ENCODE measurements at regions not wholly inside any gene's neighbourhood (a gene's known extent, or its start where the extent isn't known, plus 50 kb on each side); places are given as distances from the start of the nearest gene placed in this dataset.

DNA sequence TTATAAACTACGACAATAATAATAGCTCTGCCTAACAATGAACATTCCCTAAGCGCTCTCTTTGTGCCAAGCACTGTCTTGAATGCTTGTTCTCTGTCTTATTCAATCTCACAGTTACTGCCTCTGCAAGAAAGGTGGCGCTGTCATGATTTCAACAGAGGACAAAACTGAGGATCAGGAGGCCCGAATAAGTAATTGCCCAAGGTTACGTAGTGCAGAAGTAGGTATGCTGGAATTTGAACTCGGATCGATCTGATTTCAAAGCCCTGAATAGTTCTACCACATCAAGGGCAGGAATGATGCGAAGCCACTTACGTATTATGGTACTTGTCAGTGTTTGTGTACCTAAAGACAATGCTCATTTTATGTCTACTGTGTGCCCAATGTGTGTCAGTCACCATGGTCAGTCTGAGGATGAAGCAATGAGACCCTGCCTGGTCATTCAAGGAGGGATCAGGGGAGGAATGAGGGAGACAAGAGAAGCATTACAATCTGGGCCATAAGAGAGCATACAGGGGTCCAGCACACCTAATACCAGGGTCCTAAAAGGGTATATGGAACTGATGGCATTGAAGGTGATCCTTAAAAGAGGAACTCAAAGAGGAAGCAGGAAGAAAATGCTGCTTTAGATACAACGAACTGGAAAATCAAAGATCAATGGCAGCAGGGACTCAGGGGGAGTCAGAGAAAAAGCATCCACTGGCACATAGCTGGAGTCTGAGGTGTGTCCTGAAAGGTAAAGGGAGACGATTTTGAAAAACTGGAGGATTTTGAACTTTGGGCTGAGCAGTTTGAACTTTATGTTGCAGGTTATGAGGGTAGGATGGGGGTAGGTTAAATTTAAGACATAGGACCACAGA lies 389.2 kb downstream of the PLPP3 start (continued):
- TF ChIP-seq, protein P1, sequence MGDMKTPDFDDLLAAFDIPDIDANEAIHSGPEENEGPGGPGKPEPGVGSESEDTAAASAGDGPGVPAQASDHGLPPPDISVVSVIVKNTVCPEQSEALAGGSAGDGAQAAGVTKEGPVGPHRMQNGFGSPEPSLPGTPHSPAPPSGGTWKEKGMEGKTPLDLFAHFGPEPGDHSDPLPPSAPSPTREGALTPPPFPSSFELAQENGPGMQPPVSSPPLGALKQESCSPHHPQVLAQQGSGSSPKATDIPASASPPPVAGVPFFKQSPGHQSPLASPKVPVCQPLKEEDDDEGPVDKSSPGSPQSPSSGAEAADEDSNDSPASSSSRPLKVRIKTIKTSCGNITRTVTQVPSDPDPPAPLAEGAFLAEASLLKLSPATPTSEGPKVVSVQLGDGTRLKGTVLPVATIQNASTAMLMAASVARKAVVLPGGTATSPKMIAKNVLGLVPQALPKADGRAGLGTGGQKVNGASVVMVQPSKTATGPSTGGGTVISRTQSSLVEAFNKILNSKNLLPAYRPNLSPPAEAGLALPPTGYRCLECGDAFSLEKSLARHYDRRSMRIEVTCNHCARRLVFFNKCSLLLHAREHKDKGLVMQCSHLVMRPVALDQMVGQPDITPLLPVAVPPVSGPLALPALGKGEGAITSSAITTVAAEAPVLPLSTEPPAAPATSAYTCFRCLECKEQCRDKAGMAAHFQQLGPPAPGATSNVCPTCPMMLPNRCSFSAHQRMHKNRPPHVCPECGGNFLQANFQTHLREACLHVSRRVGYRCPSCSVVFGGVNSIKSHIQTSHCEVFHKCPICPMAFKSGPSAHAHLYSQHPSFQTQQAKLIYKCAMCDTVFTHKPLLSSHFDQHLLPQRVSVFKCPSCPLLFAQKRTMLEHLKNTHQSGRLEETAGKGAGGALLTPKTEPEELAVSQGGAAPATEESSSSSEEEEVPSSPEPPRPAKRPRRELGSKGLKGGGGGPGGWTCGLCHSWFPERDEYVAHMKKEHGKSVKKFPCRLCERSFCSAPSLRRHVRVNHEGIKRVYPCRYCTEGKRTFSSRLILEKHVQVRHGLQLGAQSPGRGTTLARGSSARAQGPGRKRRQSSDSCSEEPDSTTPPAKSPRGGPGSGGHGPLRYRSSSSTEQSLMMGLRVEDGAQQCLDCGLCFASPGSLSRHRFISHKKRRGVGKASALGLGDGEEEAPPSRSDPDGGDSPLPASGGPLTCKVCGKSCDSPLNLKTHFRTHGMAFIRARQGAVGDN (CRISPR knock-in tag; IDR thresholded peaks at IDR 0.05), result no peak
- TF ChIP-seq ZNF564 (CRISPR knock-in tag; IDR thresholded peaks at IDR 0.05) (no peak), MED8 (CRISPR knock-in tag; IDR thresholded peaks at IDR 0.05; ENCODE audit: insufficient replicate concordance) (peak; percentile 88), SMARCC2 (IDR thresholded peaks at IDR 0.05) (peak; percentile 81; the same call in 1 of the 2 replicates), ZBTB7A (CRISPR knock-in tag; IDR thresholded peaks at IDR 0.05) (no peak; the same call in 1 of the 2 replicates), ZBTB1 (CRISPR knock-in tag; IDR thresholded peaks at IDR 0.05; ENCODE audit: borderline replicate concordance) (no peak), SPEN (CRISPR knock-in tag; IDR thresholded peaks at IDR 0.05; ENCODE audit: low read depth) (no peak), ZNF614 (CRISPR knock-in tag; IDR thresholded peaks at IDR 0.05; ENCODE audit: borderline replicate concordance) (peak; percentile 76), RNF219 (CRISPR knock-in tag; IDR thresholded peaks at IDR 0.05) (no peak)
- TF ChIP-seq, protein P2, sequence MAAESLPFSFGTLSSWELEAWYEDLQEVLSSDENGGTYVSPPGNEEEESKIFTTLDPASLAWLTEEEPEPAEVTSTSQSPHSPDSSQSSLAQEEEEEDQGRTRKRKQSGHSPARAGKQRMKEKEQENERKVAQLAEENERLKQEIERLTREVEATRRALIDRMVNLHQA (CRISPR knock-in tag; IDR thresholded peaks at IDR 0.05), result no peak
- TF ChIP-seq, protein P3, sequence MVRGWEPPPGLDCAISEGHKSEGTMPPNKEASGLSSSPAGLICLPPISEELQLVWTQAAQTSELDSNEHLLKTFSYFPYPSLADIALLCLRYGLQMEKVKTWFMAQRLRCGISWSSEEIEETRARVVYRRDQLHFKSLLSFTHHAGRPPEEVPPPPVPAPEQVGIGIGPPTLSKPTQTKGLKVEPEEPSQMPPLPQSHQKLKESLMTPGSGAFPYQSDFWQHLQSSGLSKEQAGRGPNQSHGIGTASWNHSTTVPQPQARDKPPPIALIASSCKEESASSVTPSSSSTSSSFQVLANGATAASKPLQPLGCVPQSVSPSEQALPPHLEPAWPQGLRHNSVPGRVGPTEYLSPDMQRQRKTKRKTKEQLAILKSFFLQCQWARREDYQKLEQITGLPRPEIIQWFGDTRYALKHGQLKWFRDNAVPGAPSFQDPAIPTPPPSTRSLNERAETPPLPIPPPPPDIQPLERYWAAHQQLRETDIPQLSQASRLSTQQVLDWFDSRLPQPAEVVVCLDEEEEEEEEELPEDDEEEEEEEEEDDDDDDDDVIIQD (CRISPR knock-in tag; IDR thresholded peaks at IDR 0.05; ENCODE audit: low read depth), result no peak; the same call in 1 of the 2 replicates
- TF ChIP-seq, protein P4, sequence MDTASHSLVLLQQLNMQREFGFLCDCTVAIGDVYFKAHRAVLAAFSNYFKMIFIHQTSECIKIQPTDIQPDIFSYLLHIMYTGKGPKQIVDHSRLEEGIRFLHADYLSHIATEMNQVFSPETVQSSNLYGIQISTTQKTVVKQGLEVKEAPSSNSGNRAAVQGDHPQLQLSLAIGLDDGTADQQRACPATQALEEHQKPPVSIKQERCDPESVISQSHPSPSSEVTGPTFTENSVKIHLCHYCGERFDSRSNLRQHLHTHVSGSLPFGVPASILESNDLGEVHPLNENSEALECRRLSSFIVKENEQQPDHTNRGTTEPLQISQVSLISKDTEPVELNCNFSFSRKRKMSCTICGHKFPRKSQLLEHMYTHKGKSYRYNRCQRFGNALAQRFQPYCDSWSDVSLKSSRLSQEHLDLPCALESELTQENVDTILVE (CRISPR knock-in tag; IDR thresholded peaks at IDR 0.05), result peak; percentile 80
- TF ChIP-seq, protein P5, sequence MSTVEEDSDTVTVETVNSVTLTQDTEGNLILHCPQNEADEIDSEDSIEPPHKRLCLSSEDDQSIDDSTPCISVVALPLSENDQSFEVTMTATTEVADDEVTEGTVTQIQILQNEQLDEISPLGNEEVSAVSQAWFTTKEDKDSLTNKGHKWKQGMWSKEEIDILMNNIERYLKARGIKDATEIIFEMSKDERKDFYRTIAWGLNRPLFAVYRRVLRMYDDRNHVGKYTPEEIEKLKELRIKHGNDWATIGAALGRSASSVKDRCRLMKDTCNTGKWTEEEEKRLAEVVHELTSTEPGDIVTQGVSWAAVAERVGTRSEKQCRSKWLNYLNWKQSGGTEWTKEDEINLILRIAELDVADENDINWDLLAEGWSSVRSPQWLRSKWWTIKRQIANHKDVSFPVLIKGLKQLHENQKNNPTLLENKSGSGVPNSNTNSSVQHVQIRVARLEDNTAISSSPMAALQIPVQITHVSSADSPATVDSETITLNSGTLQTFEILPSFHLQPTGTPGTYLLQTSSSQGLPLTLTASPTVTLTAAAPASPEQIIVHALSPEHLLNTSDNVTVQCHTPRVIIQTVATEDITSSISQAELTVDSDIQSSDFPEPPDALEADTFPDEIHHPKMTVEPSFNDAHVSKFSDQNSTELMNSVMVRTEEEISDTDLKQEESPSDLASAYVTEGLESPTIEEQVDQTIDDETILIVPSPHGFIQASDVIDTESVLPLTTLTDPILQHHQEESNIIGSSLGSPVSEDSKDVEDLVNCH (CRISPR knock-in tag; IDR thresholded peaks at IDR 0.05), result peak; percentile 91; the same call in 1 of the 2 replicates
